ENCODE measurements at regions not wholly inside any gene's neighbourhood (a gene's known extent, or its start where the extent isn't known, plus 50 kb on each side); places are given as distances from the start of the nearest gene placed in this dataset.

- no peak for DNase-seq (ENCODE audit: low read depth in 1 of 2, low spot score in 1 of 2)
Measured at GRCh38 chr5:133744051-133744959, 132.0 kb upstream of the FSTL4 start.

GRCh38 chr5:133742431-133742988 is 130.2 kb upstream of the FSTL4 start:
- DNase-seq (ENCODE audit: low read depth in 1 of 2, low spot score in 1 of 2): no peak

GRCh38 chr5:133741818-133742355 is 129.5 kb upstream of the FSTL4 start:
- no peak for DNase-seq (ENCODE audit: low read depth in 1 of 2, low spot score in 1 of 2)

DNA sequence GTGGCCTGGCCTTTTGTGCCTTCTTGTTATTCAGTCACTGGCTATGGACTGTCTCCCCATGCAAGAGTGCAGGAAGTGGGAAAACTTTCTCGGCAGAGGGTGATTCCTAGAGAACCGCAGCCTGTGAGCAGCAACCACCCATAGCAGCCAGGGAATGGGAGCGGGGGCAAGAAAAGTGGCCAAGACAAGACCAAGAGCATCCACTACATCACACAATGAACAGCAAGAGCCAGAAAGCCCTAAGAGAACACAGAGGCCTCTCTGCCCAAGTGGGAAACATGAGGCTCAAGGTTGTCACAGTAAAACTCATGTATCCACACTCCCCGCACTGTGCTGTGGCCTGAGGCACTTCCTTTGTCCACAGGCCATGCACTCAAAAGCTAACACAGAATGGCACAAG is 129.1 kb upstream of the FSTL4 start:
- no peak for DNase-seq (ENCODE audit: low read depth in 1 of 2, low spot score in 1 of 2)

DNA sequence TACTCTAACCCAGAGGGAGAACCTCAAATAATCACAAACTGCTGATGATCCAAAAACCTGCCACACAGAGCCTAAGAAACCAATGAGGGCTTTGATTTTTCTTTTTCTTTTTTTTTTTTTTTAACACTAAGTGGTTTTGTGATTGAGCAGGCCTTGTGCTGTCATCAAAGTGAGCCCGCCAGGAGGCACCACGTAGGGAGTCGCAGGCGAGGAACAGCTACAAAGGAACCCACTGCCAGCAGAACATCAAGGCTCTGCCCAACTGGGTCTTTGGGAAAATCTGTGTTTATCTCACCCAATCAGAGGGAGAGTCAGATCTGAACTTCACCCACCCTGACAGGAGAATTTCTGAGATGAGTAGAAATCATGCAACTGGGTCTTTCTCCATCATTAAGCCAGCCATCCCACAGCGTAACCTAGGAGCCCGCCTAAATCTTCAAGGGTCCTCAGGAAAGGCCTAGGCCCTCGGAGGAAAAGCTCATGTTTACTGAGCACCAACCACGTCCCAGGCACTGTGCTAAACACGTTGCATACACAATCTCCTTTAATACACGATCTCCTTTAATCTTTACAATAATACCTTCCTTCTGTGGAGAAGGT is 126.9 kb upstream of the FSTL4 start:
- DNase-seq (ENCODE audit: low read depth in 1 of 2, low spot score in 1 of 2): no peak

DNA sequence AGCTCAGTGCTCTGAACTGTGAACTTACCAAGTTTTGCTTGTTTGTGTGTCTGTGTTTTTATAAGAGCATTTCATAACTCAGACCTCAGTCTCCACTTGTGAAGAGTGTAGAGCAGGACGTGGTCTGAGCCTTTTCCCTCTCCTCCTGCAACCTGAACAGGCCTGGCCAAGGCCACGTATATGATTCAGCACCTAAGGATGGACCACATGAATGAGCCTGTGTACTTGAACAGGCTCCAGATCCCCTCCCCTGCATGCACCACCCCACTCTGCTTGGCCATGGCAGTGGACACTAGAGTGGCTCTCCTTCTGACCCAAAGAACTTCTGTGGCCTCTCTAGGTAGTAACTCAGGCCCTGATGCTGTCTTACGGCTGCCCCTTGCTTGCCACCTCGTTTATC is 125.9 kb upstream of the FSTL4 start:
- no peak for DNase-seq (ENCODE audit: low read depth in 1 of 2, low spot score in 1 of 2)

DNA sequence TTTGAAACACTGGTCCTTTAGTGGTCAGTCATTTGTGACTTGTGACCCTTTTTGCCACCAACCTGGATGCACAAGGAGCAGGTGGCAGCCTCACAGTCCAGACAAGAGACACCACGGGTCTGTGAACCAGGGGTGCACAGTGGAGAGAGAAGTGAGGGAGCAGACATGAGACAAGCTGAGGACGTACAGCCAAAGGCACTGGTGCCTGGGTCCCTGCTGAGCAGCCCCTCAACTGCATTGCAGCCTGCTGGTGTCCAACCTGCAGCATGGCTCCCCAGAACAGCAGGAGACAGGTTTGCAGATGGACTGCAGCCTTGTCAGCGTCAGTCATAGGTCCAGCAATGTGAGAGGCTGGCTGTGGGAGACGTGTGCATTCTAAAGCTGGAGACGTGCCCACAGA is 124.2 kb upstream of the FSTL4 start:
- DNase-seq (ENCODE audit: low read depth in 1 of 2, low spot score in 1 of 2): no peak

- DNase-seq (ENCODE audit: low read depth in 1 of 2, low spot score in 1 of 2): no peak
Measured at GRCh38 chr5:133735346-133735745, 123.0 kb upstream of the FSTL4 start.

GRCh38 chr5:133734916-133735315 is 122.6 kb upstream of the FSTL4 start:
- no peak for DNase-seq (ENCODE audit: low read depth in 1 of 2, low spot score in 1 of 2)

- DNase-seq (ENCODE audit: low read depth in 1 of 2, low spot score in 1 of 2): no peak
Measured at GRCh38 chr5:133732536-133732935, 120.2 kb upstream of the FSTL4 start.

DNA sequence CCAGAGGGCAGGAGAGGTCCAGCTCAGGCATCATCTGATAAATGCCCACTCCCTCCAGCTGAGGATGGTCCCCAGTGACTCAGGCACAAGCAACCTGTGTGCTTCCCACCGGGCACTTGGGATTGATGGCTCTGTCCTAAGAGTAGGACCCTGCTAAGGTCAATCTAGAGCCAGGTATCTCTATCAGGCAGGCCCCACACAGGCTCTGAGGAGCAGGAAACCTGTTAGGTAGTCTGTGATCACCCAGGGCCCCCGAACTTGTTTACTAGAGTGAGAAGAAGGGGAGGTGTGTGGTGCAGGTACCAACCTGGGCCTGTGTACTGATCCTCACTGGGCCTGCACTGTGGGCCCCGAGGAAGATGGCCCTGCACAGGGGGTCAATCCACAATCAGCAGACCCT is 119.6 kb upstream of the FSTL4 start:
- DNase-seq (ENCODE audit: low read depth in 1 of 2, low spot score in 1 of 2): no peak

- no peak for DNase-seq (ENCODE audit: low read depth in 1 of 2, low spot score in 1 of 2)
Measured at GRCh38 chr5:133730866-133731265, 118.5 kb upstream of the FSTL4 start.

DNA sequence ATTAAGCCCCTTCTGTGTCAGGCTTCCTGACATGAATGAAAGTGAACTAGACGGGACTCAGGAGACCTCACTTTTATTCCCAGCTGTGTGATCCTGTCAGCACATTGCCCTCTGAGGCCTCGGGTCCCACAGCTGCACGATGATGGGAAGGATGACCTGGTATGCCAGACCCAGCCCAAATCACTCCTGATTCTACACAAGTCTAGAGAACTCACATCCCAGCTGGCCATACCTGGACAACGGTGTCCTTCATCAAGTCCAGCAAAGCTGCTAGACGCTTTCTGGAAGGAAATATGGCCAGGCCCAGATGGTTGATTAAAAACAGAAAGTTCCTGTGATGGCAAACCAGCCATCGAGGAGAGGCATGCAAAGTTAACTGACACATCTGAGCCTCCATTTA is 118.0 kb upstream of the FSTL4 start:
- DNase-seq (ENCODE audit: low read depth in 1 of 2, low spot score in 1 of 2): no peak

- DNase-seq (ENCODE audit: low read depth in 1 of 2, low spot score in 1 of 2): no peak
Measured at GRCh38 chr5:133729800-133730199, 117.5 kb upstream of the FSTL4 start.

- DNase-seq (ENCODE audit: low read depth in 1 of 2, low spot score in 1 of 2): no peak
Measured at GRCh38 chr5:133728475-133728874, 116.1 kb upstream of the FSTL4 start.

GRCh38 chr5:133727636-133728035 is 115.3 kb upstream of the FSTL4 start:
- DNase-seq (ENCODE audit: low read depth in 1 of 2, low spot score in 1 of 2): no peak

DNA sequence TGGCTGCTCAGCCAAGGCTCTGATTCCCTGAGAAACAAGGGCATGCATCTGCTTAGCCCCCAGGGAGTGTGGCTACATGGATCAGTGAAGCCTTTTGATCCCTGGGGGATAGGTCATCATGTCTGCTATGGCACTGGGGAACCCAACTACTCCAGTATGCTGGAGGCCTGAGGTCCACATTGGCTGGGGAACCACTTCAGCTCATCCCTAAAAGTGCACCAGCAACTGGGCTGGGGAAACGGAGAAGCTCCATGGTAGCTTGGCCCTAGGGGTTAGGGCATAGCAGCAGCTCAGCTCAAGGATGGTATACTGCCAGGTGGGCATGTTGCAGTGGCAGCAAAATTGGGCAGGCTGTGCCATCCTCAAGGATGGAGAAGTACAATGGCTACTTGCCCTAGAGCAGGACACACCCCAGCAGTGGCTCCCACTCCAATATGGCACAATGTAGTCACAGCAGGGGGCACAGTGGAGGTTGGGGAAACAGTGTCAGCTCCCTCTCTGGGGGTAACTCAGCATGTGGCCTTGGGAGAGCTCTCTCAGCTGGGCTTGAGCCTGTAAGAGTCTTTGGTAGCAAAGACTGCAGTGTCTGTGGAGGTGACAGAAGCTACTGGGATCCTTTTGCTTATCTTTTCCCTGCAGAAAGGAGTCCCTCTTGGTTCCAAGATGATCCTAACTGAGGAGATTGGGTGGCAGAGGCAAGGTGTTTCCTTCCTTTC is 111.5 kb upstream of the FSTL4 start:
- DNase-seq (ENCODE audit: low read depth in 1 of 2, low spot score in 1 of 2): no peak

DNA sequence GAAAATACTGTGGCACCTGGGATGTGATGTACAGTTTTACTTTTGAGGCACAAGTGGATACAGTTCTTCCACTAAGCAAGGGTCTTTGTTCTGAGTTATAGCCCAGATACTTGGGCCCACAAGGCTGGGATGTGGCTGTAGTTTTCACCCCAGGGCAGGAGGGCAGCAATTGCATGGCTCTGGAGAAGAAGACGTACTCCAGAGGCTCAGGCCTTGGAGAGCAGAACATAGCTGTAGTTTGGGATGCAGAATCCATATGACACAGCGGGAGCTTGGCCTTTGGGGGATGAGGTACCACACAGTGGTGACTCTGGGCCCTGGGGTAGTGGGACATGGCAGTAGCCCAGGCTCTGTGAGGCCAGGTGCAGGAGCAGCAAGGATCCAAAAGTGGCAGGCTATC is 110.8 kb upstream of the FSTL4 start:
- DNase-seq (ENCODE audit: low read depth in 1 of 2, low spot score in 1 of 2): no peak

- no peak for DNase-seq (ENCODE audit: low read depth in 1 of 2, low spot score in 1 of 2)
Measured at GRCh38 chr5:133721365-133721764, 109.0 kb upstream of the FSTL4 start.

DNA sequence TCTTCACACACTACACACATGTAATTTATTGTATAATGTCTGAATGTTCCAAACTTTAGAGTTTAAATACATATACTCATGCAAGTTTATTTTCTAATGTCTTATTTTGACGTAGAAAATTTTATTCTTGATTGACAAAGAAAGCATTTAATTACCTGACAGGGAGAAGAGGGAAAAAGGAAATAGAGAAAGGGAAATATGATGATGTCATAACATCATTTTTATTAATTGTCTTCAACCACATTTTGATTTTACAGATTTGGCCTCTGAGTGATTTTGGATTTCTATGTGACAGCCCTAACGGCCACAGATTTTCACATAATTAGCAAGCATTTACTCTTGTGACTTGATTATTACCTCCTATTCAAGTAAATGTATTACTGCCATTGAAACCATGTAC is 106.1 kb upstream of the FSTL4 start:
- DNase-seq (ENCODE audit: low read depth in 1 of 2, low spot score in 1 of 2): no peak

DNA sequence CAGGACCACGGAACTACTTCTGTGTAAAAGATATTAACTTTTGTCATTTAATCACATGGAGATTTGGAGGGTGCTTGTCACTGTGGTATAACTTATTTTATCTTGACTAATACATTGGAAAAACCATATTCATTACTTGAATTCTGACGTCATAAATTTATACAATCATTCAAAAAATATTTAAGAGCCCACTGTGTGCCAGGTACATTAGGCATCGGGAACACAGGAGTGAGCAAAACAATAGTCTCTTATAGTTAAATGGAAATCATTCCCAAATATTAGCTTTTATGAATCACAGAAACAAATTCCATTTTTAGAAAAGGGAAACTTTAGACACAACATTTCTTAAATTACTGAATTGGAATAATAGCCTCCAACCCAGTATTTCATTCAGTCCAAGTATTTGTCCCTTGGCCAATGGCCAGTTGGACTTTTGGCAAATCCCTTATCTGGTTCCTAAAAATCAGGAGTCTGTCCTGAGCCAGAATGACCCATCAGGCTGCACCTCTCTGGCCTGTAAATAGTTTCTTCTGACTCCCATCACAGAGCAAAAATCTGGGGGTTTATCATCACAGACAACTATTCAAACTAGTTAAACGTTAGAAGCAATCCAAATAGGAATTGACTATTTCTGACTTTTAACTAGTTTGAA is 104.3 kb upstream of the FSTL4 start:
- no peak for DNase-seq (ENCODE audit: low read depth in 1 of 2, low spot score in 1 of 2)
